Right lobe of liver (tissue), 4 donors: ENCODE measurements at regions not wholly inside any gene's neighbourhood (a gene's known extent, or its start where the extent isn't known, plus 50 kb on each side); places are given as distances from the start of the nearest gene placed in this dataset.

ENCODE experiments used
- POLR2A ChIP-seq: fragments of 450-650 bp; IDR thresholded peaks from one replicate; pipeline ENCODE4 v1.6.1; 2017; ENCODE audit warnings: antibody characterized with exemption, mild to moderate bottlenecking
- TF ChIP-seq, protein P1 (sequence below), 4 donors: fragments of 200-600 bp in 3 of 4; fragments of 450-650 bp in 1 of 4; IDR thresholded peaks; one replicate each; pipeline versions ENCODE4 v1.5.1 to v1.8.0; 2016 to 2022; ENCODE audit warnings: antibody characterized with exemption in 4 of 4, mild to moderate bottlenecking in 2 of 4
- donor health status: DM: no; HTN: no; CAD: no.
- donor health status: DM: no; HTN: no; CAD: no.
- donor health status: DM: no; HTN: yes; CAD: no.

DNA sequence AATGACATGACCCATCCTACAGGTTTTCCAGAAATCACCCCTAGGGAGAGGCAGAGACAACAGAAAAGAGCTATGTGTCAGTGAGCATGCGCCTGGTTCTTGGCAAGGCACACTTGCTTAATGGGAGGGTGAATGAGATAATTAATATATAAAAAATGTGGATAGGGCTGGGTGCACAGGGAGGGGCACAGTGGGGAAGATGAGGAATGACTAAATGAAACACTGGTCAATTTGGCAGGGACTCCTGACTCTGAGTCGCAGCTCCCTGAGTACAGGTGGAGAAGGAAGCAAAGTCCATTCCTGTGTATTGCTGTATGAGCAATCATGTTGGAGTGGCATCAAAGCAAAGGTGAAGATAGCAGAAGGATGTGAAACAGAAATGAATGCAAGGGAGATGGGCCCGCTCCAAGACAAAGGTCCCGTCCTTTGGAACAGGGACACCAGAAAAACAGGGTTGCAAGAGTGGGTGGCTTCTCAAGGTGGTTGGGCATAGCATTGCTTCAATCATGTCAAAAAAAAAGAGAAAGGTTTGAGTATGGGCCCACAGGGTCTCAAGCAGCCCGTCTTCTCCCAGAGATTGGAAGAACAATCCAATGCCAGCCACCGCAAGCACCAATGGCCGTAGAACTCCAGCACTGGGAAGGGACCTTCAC, 278.4 kb upstream of the AGTR2 start:
- TF ChIP-seq, protein P1, sequence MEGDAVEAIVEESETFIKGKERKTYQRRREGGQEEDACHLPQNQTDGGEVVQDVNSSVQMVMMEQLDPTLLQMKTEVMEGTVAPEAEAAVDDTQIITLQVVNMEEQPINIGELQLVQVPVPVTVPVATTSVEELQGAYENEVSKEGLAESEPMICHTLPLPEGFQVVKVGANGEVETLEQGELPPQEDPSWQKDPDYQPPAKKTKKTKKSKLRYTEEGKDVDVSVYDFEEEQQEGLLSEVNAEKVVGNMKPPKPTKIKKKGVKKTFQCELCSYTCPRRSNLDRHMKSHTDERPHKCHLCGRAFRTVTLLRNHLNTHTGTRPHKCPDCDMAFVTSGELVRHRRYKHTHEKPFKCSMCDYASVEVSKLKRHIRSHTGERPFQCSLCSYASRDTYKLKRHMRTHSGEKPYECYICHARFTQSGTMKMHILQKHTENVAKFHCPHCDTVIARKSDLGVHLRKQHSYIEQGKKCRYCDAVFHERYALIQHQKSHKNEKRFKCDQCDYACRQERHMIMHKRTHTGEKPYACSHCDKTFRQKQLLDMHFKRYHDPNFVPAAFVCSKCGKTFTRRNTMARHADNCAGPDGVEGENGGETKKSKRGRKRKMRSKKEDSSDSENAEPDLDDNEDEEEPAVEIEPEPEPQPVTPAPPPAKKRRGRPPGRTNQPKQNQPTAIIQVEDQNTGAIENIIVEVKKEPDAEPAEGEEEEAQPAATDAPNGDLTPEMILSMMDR (IDR thresholded peaks at IDR 0.05): no peak
- no peak for TF ChIP-seq POLR2A
